ENCODE measurements at regions not wholly inside any gene's neighbourhood (a gene's known extent, or its start where the extent isn't known, plus 50 kb on each side); places are given as distances from the start of the nearest gene placed in this dataset.

- POLR2A ChIA-PET = no interaction called here
- no peak overlapping the region for H3K4me3 ChIP-seq (replicated peaks in 1 of 2; ENCODE audit: low read depth in 1 of 2, low read length in 2 of 2)
Measured at GRCh38 chr1:182286761-182287160, 104.8 kb downstream of the GLUL start.

More at GRCh38 chr1:182286761-182287160, 104.8 kb downstream of the GLUL start:
- Histone ChIP-seq H3K4me1 (ENCODE audit: control insufficient read depth in 1 of 2, insufficient read depth in 2 of 2, low read length in 2 of 2) (peaks cover 0 to 18% of the 10 kb centered on the region in 2 experiments; a peak in 2 of 4 replicates), H3K9ac (ENCODE audit: low read length) (no peak overlapping the region), H3K27ac (ENCODE audit: low read depth, low read length) (no peak overlapping the region), H3K27me3 (ENCODE audit: insufficient read depth, low read length) (no peaks in the 10 kb centered on the region), H3K9me3 (ENCODE audit: control insufficient read depth in 1 of 2, insufficient read depth in 1 of 2, low read depth in 1 of 2, low read length in 2 of 2) (no peaks in the 10 kb centered on the region), H3K36me3 (ENCODE audit: control insufficient read depth in 1 of 2, insufficient read depth in 2 of 2, low read length in 2 of 2) (no peaks in the 10 kb centered on the region), H3K79me2 (ENCODE audit: insufficient read depth, low read length) (no peaks in the 10 kb centered on the region), H3K9me2 (ENCODE audit: insufficient read depth) (no peaks in the 10 kb centered on the region), H2AFZ (ENCODE audit: low read depth, low read length, poor library complexity, severe bottlenecking) (no peak overlapping the region), H3K4me2 (ENCODE audit: low read length) (no peak overlapping the region), H4K20me1 (ENCODE audit: insufficient read depth) (no peaks in the 10 kb centered on the region)
- DNase-seq (ENCODE audit: low read depth, low spot score) (no peak), ATAC-seq (no peak)
- intact Hi-C loops (cut with micrococcal nuclease) = no loop called here
- RAD21 ChIA-PET (ENCODE audit: low non-redundant PET in 1 of 2, low total read pairs in 2 of 2, uncharacterized antibody in 2 of 2, unreplicated experiment in 2 of 2) = no interaction called here
- TF ChIP-seq YY1 (IDR thresholded peaks at IDR 0.05; ENCODE audit: extremely low read depth, insufficient replicate concordance, low read depth, low read length) (no peak), REST (IDR thresholded peaks at IDR 0.05; ENCODE audit: low read depth) (no peak), JUND (IDR thresholded peaks at IDR 0.05) (no peak), RAD21 (IDR thresholded peaks at IDR 0.05; ENCODE audit: low read depth) (no peak), ATF3 (IDR thresholded peaks at IDR 0.05) (no peak), CBX3 (IDR thresholded peaks at IDR 0.05; ENCODE audit: low read depth) (no peak), CTCF (IDR thresholded peaks at IDR 0.05 in 2 of 3, conservative IDR thresholded peaks at IDR 0.05 in 1 of 3; ENCODE audit: borderline replicate concordance in 1 of 3, insufficient read depth in 1 of 3, low read depth in 2 of 3, low read length in 2 of 3) (no peak), ZNF274 (IDR thresholded peaks at IDR 0.05; ENCODE audit: low read depth, low read length) (no peak), POLR2A (IDR thresholded peaks at IDR 0.05; ENCODE audit: borderline replicate concordance, extremely low read depth, insufficient read depth, insufficient read length) (no peak), FOSL1 (IDR thresholded peaks at IDR 0.05; ENCODE audit: low read depth) (no peak), SIN3A (IDR thresholded peaks at IDR 0.05; ENCODE audit: low read depth) (no peak), CEBPB (IDR thresholded peaks at IDR 0.05; ENCODE audit: low read depth) (no peak), TCF7L2 (IDR thresholded peaks at IDR 0.05; ENCODE audit: borderline replicate concordance, extremely low read depth, insufficient read depth, insufficient read length) (no peak), ELF1 (IDR thresholded peaks at IDR 0.05; ENCODE audit: borderline replicate concordance, low read depth) (no peak), EZH2phosphoT487 (IDR thresholded peaks at IDR 0.05; ENCODE audit: borderline replicate concordance) (no peak), EZH2 (IDR thresholded peaks at IDR 0.05) (no peak), EGR1 (IDR thresholded peaks at IDR 0.05; ENCODE audit: low read depth) (no peak), SRF (IDR thresholded peaks at IDR 0.05; ENCODE audit: low read depth) (no peak)
- CTCF ChIA-PET = no interaction called here
- no TSS peak for BruUV-seq (replicated peaks)

All from HCT116 (cell line).